Right lobe of liver (tissue), 4 donors: ENCODE measurements at regions not wholly inside any gene's neighbourhood (a gene's known extent, or its start where the extent isn't known, plus 50 kb on each side); places are given as distances from the start of the nearest gene placed in this dataset.

ENCODE experiments used
- CTCF ChIP-seq, 4 donors: fragments of 200-600 bp in 3 of 4; fragments of 450-650 bp in 1 of 4; IDR thresholded peaks; one replicate each; pipeline versions ENCODE4 v1.5.1 to v1.8.0; 2016 to 2022; ENCODE audit warnings: antibody characterized with exemption in 4 of 4, mild to moderate bottlenecking in 2 of 4
- POLR2A ChIP-seq: fragments of 450-650 bp; IDR thresholded peaks from one replicate; pipeline ENCODE4 v1.6.1; 2017; ENCODE audit warnings: antibody characterized with exemption, mild to moderate bottlenecking
- donor health status: DM: no; HTN: no; CAD: no.
- donor health status: DM: no; HTN: no; CAD: no.
- donor health status: DM: no; HTN: yes; CAD: no.

DNA sequence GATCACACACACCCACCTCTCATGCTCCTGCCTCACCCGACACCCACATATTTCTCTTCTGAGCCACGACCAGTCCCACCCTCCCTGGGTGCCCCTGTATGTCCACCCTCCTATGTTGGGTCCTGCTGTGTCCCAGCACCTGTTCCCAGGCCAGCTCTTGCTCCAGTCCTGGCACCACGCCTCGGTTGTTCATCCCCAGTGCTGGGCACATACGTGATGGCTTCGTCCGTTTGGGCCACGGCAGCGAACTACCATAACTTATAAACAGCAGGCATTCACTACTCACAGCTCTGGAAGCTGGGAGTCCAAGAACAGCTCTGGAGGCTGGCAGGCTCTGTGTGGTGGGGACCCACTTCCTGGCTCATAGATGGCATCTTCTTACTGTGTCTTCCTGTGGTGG lies 116.9 kb downstream of the BRD1 start:
- TF ChIP-seq CTCF (IDR thresholded peaks at IDR 0.05) (no peak), POLR2A (no peak)
